HEK293 (cell line): ENCODE measurements at regions not wholly inside any gene's neighbourhood (a gene's known extent, or its start where the extent isn't known, plus 50 kb on each side); places are given as distances from the start of the nearest gene placed in this dataset.

Source experiments
- KLF16 ChIP-seq: fragments of 450-650 bp; formaldehyde crosslinking; IDR thresholded peaks from 2 replicates; pipeline ENCODE4 v1.5.1; 2017; ENCODE audit warnings: missing biosample characterization, missing genetic modification characterization
- ZEB2 ChIP-seq: fragments of 450-650 bp; formaldehyde crosslinking; IDR thresholded peaks from 2 replicates; pipeline ENCODE4 v1.5.1; 2016; ENCODE audit warnings: missing biosample characterization, missing genetic modification characterization
- ZNF23 ChIP-seq: fragments of 450-650 bp; formaldehyde crosslinking; IDR thresholded peaks from 2 replicates; pipeline ENCODE4 v1.5.1; 2016; ENCODE audit warnings: missing biosample characterization, missing genetic modification characterization, borderline replicate concordance
- ZNF311 ChIP-seq: fragments of 450-650 bp; formaldehyde crosslinking; IDR thresholded peaks from 2 replicates; pipeline ENCODE4 v1.5.1; 2017; ENCODE audit warnings: missing biosample characterization, missing genetic modification characterization, borderline replicate concordance
- TF ChIP-seq, protein P1 (sequence below): IDR thresholded peaks from 2 replicates; pipeline ENCODE4 v1.6.1; 2011; ENCODE audit warnings: mild to moderate bottlenecking, low read depth, low read length, borderline replicate concordance
- TF ChIP-seq, protein P2 (sequence below): fragments of 450-650 bp; formaldehyde crosslinking; IDR thresholded peaks from 2 replicates; pipeline ENCODE4 v1.5.1; 2016; ENCODE audit warnings: missing biosample characterization, missing genetic modification characterization, low read depth
- TF ChIP-seq, protein P3 (sequence below): fragments of 450-650 bp; formaldehyde crosslinking; IDR thresholded peaks from 2 replicates; pipeline ENCODE4 v1.5.1; 2016; ENCODE audit warnings: missing biosample characterization, missing genetic modification characterization
- TF ChIP-seq, protein P4 (sequence below): fragments of 450-650 bp; formaldehyde crosslinking; conservative IDR thresholded peaks from 2 replicates; pipeline ENCODE4 v1.5.1; 2016; ENCODE audit warnings: low read depth, missing biosample characterization, missing genetic modification characterization

DNA sequence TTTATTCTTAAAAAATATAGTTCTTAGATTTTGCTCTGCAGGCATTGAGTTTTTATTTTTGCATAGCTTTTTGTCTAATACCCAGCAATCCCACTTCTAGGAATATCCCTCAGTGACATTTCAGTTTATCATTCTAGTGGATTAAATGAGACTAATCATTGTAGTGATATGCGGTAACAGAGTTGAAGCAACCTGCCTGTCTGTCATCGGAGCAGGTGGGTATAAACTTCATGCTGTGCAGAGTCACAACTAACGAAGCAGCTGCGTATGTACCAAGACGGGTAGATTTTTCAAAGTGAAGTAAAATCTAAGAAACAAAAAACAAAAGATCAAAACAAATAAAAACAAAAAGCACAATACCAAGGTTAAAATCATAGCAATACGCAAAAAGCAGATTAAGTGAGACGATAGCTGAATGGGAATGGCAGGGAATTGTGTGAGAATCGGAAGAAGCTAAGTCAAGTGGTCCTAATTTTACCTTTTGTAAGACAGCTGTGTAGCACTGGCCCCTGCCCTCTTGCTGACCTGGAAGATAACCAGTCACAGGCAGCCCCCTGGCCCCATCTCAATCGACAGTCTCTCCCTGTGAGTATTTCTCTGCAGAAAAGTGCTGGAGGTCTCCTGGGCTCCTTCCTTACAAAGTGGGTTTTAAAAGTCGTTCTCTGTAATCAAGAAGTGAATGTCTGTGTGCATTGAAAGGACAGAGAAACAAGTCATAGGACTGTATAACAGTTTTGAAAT lies 169.2 kb downstream of the OR2B2 start:
- TF ChIP-seq, protein P1, sequence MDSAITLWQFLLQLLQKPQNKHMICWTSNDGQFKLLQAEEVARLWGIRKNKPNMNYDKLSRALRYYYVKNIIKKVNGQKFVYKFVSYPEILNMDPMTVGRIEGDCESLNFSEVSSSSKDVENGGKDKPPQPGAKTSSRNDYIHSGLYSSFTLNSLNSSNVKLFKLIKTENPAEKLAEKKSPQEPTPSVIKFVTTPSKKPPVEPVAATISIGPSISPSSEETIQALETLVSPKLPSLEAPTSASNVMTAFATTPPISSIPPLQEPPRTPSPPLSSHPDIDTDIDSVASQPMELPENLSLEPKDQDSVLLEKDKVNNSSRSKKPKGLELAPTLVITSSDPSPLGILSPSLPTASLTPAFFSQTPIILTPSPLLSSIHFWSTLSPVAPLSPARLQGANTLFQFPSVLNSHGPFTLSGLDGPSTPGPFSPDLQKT, result no peak
- TF ChIP-seq, protein P2, sequence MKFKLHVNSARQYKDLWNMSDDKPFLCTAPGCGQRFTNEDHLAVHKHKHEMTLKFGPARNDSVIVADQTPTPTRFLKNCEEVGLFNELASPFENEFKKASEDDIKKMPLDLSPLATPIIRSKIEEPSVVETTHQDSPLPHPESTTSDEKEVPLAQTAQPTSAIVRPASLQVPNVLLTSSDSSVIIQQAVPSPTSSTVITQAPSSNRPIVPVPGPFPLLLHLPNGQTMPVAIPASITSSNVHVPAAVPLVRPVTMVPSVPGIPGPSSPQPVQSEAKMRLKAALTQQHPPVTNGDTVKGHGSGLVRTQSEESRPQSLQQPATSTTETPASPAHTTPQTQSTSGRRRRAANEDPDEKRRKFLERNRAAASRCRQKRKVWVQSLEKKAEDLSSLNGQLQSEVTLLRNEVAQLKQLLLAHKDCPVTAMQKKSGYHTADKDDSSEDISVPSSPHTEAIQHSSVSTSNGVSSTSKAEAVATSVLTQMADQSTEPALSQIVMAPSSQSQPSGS (tag by site-specific recombination), result no peak
- TF ChIP-seq, protein P3, sequence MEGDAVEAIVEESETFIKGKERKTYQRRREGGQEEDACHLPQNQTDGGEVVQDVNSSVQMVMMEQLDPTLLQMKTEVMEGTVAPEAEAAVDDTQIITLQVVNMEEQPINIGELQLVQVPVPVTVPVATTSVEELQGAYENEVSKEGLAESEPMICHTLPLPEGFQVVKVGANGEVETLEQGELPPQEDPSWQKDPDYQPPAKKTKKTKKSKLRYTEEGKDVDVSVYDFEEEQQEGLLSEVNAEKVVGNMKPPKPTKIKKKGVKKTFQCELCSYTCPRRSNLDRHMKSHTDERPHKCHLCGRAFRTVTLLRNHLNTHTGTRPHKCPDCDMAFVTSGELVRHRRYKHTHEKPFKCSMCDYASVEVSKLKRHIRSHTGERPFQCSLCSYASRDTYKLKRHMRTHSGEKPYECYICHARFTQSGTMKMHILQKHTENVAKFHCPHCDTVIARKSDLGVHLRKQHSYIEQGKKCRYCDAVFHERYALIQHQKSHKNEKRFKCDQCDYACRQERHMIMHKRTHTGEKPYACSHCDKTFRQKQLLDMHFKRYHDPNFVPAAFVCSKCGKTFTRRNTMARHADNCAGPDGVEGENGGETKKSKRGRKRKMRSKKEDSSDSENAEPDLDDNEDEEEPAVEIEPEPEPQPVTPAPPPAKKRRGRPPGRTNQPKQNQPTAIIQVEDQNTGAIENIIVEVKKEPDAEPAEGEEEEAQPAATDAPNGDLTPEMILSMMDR (tag by site-specific recombination), result no peak
- TF ChIP-seq ZNF311 (tag by site-specific recombination), result no peak
- TF ChIP-seq KLF16, result no peak
- TF ChIP-seq ZEB2 (tag by site-specific recombination), result no peak
- TF ChIP-seq, protein P4, sequence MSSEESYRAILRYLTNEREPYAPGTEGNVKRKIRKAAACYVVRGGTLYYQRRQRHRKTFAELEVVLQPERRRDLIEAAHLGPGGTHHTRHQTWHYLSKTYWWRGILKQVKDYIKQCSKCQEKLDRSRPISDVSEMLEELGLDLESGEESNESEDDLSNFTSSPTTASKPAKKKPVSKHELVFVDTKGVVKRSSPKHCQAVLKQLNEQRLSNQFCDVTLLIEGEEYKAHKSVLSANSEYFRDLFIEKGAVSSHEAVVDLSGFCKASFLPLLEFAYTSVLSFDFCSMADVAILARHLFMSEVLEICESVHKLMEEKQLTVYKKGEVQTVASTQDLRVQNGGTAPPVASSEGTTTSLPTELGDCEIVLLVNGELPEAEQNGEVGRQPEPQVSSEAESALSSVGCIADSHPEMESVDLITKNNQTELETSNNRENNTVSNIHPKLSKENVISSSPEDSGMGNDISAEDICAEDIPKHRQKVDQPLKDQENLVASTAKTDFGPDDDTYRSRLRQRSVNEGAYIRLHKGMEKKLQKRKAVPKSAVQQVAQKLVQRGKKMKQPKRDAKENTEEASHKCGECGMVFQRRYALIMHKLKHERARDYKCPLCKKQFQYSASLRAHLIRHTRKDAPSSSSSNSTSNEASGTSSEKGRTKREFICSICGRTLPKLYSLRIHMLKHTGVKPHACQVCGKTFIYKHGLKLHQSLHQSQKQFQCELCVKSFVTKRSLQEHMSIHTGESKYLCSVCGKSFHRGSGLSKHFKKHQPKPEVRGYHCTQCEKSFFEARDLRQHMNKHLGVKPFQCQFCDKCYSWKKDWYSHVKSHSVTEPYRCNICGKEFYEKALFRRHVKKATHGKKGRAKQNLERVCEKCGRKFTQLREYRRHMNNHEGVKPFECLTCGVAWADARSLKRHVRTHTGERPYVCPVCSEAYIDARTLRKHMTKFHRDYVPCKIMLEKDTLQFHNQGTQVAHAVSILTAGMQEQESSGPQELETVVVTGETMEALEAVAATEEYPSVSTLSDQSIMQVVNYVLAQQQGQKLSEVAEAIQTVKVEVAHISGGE (tag by site-specific recombination), result no peak
- TF ChIP-seq ZNF23 (tag by site-specific recombination), result no peak
